GM12878 (cell line): ENCODE measurements at regions not wholly inside any gene's neighbourhood (a gene's known extent, or its start where the extent isn't known, plus 50 kb on each side); places are given as distances from the start of the nearest gene placed in this dataset.

Experiments
- ATAC-seq: fragments of 200-7000 bp; cut with Tn5 transposase; 3 replicates; pipeline ENCODE4 v1.9.1; 2020; ENCODE audit warnings: mild to moderate bottlenecking, moderate library complexity
- BruUV-seq: library from RNA; stranded (reverse); fragments of 400-500 nt; replicated peaks from 2 replicates; lab custom pipeline; 2021; lab: Mats Ljungman, UMichigan
- CTCF ChIA-PET: fragments of 300-600 bp; sonication (Branson Sonifier 250); formaldehyde crosslinking; extraction: SDS; loops from one replicate; lab custom pipeline; 2021; ENCODE audit warnings: inconsistent platforms; lab: Yijun Ruan, JAX
- POLR2A ChIA-PET: fragments of 350-600 bp; formaldehyde crosslinking; extraction: SDS; loops from one replicate; lab custom pipeline; 2021; ENCODE audit warnings: inconsistent platforms; lab: Charles Lee
- RAD21 ChIA-PET: fragments of 300-600 bp; sonication (Branson Sonifier 250); formaldehyde crosslinking; loops from one replicate; lab custom pipeline; 2023; ENCODE audit warnings: antibody characterized with exemption; ENCODE audit not compliant: unreplicated experiment; lab: Charles Lee
- SMC1A ChIA-PET: fragments of 300-600 bp; sonication (Branson Sonifier 250); formaldehyde crosslinking; loops from one replicate; lab custom pipeline; 2023; ENCODE audit not compliant: unreplicated experiment, uncharacterized antibody; lab: Charles Lee
- DNase-seq: peaks from one replicate; pipeline ENCODE4 v3.0.0-alpha.2; 2011; ENCODE audit warnings: low read depth, low spot score
- FAIRE-seq: peaks from 3 replicates; lab custom pipeline; 2011; peaks lifted over from hg19 to GRCh38; lab: Jason Lieb, UNC
- H2AFZ ChIP-seq: 2 replicates; pipeline ENCODE4 v1.6.0; 2011; ENCODE audit warnings: low read depth, low read length, control low read depth; ENCODE audit not compliant: control insufficient read depth
- H3K27ac ChIP-seq: 2 replicates; pipeline ENCODE4 v1.5.1; 2011; ENCODE audit warnings: control low read depth; ENCODE audit not compliant: control insufficient read depth, insufficient read depth
- H3K27me3 ChIP-seq, 2 experiments: replicated peaks in 1 of 2; 2 replicates each; pipeline versions ENCODE4 v1.6.0 to v1.6.1; 2011; ENCODE audit warnings: low read length in 1 of 2; ENCODE audit not compliant: control insufficient read depth in 2 of 2, insufficient read depth in 2 of 2
- H3K36me3 ChIP-seq, 2 experiments: 2 replicates each; pipeline ENCODE4 v1.5.1; 2011; ENCODE audit warnings: low read length in 1 of 2; ENCODE audit not compliant: control insufficient read depth in 2 of 2, insufficient read depth in 2 of 2
- H3K4me1 ChIP-seq: 2 replicates; pipeline ENCODE4 v1.6.1; 2011; ENCODE audit warnings: mild to moderate bottlenecking, low read length, moderate library complexity, mixed read lengths; ENCODE audit not compliant: control insufficient read depth, insufficient read depth
- H3K4me2 ChIP-seq: 2 replicates; pipeline ENCODE4 v1.6.0; 2011; ENCODE audit warnings: control low read depth; ENCODE audit not compliant: control insufficient read depth, insufficient read depth
- H3K4me3 ChIP-seq: fragments of 200-600 bp; sonication (generic); 2 replicates; pipeline ENCODE4 v1.5.1; 2016
- H3K79me2 ChIP-seq: 2 replicates; pipeline ENCODE4 v1.6.0; 2011; ENCODE audit warnings: low read length; ENCODE audit not compliant: control insufficient read depth, insufficient read depth
- H3K9ac ChIP-seq: 2 replicates; pipeline ENCODE4 v1.8.0; 2011; ENCODE audit warnings: low read length, control low read depth, mixed read lengths; ENCODE audit not compliant: control insufficient read depth, insufficient read depth
- H3K9me3 ChIP-seq: replicated peaks from 3 replicates; pipeline ENCODE4 v1.5.1; 2011; ENCODE audit warnings: mild to moderate bottlenecking, low read length; ENCODE audit not compliant: control insufficient read depth, insufficient read depth
- H4K20me1 ChIP-seq: 2 replicates; pipeline ENCODE4 v1.6.0; 2011; ENCODE audit not compliant: control insufficient read depth, insufficient read depth
- CEBPB ChIP-seq, 2 experiments: fragments of 150-350 bp in 1 of 2; IDR thresholded peaks; 2 replicates each; pipeline ENCODE4 v1.6.1; 2012 to 2014; ENCODE audit warnings: low read depth in 2 of 2, low read length in 2 of 2, borderline replicate concordance in 1 of 2, inconsistent platforms in 1 of 2
- FOS ChIP-seq: IDR thresholded peaks from 3 replicates; pipeline ENCODE4 v1.6.1; 2011; ENCODE audit warnings: borderline replicate concordance; ENCODE audit not compliant: insufficient read length; ENCODE audit errors: extremely low read depth
- GATAD2B ChIP-seq: fragments of 450-650 bp; conservative IDR thresholded peaks from 2 replicates; pipeline ENCODE4 v1.6.1; 2017; ENCODE audit warnings: low read depth, mild to moderate bottlenecking, moderate library complexity
- IKZF2 ChIP-seq, 2 experiments: fragments of 450-650 bp; IDR thresholded peaks; 2 replicates each; pipeline ENCODE4 v1.6.1; 2017; ENCODE audit warnings: mild to moderate bottlenecking in 2 of 2, moderate library complexity in 2 of 2
- JUNB ChIP-seq: IDR thresholded peaks from 2 replicates; pipeline ENCODE4 v1.6.1; 2016; ENCODE audit warnings: antibody characterized with exemption, mild to moderate bottlenecking
- JUND ChIP-seq: IDR thresholded peaks from 2 replicates; pipeline ENCODE4 v1.6.1; 2012; ENCODE audit warnings: low read depth, mild to moderate bottlenecking, low read length, improper control_type of control experiment, moderate library complexity
- KAT2A ChIP-seq: conservative IDR thresholded peaks from 2 replicates; pipeline ENCODE4 v1.6.1; 2011; ENCODE audit warnings: low read depth, low read length; ENCODE audit not compliant: control insufficient read depth
- RB1 ChIP-seq: fragments of 450-650 bp; formaldehyde crosslinking; IDR thresholded peaks from 2 replicates; pipeline ENCODE4 v1.6.1; 2017; ENCODE audit warnings: mild to moderate bottlenecking, borderline replicate concordance
- SREBF2 ChIP-seq: IDR thresholded peaks from 2 replicates; pipeline ENCODE4 v1.6.1; 2012; ENCODE audit warnings: mild to moderate bottlenecking, low read length
- SRF ChIP-seq, 2 experiments: IDR thresholded peaks; 2 replicates each; pipeline ENCODE4 v1.6.1; 2011; ENCODE audit warnings: low read depth in 2 of 2, low read length in 2 of 2, mild to moderate bottlenecking in 1 of 2, moderate library complexity in 1 of 2
- YBX1 ChIP-seq: fragments of 450-650 bp; IDR thresholded peaks from 2 replicates; pipeline ENCODE4 v1.6.1; 2016; ENCODE audit warnings: antibody characterized with exemption
- ZNF24 ChIP-seq: fragments of 450-650 bp; IDR thresholded peaks from 2 replicates; pipeline ENCODE4 v1.6.1; 2017; ENCODE audit warnings: antibody characterized with exemption, mild to moderate bottlenecking
- ZNF274 ChIP-seq: IDR thresholded peaks from one replicate; pipeline ENCODE4 v1.8.0; 2011; ENCODE audit not compliant: insufficient read length, insufficient read depth
- ZNF384 ChIP-seq: IDR thresholded peaks from 2 replicates; pipeline ENCODE4 v1.6.1; 2012; ENCODE audit warnings: low read depth, mild to moderate bottlenecking, low read length, improper control_type of control experiment, borderline replicate concordance
- ZNF622 ChIP-seq: fragments of 450-650 bp; IDR thresholded peaks from 2 replicates; pipeline ENCODE4 v1.6.1; 2017; ENCODE audit warnings: mild to moderate bottlenecking, inconsistent platforms
- WGBS: methylation state at CpG from one replicate; pipeline ENCODE4 v1.1.6; 2016; ENCODE audit warnings: low lambda C conversion rate; ENCODE audit not compliant: insufficient replicate concordance, insufficient coverage; ENCODE audit errors: missing lambda C conversion rate; 5-methylcytosine and 5-hydroxymethylcytosine counted together
- in situ Hi-C: fragments of 300-500 bp; cut with MboI; formaldehyde crosslinking; loops from 9 replicates; pipeline ENCODE4 v1.14.3; 2018; ENCODE audit warnings: mixed read lengths
- intact Hi-C: fragments of 100-400 bp; cut with micrococcal nuclease; formaldehyde crosslinking; loops from one replicate; pipeline ENCODE4 v1.14.2; 2022; ENCODE audit not compliant: unreplicated experiment

- Histone ChIP-seq H3K27me3 (no peaks in the 10 kb centered on the region), H3K79me2 (no peaks in the 10 kb centered on the region), H3K4me3 (no peak overlapping the region), H3K36me3 (no peaks in the 10 kb centered on the region), H4K20me1 (no peaks in the 10 kb centered on the region), H3K27ac (no peak overlapping the region), H3K4me2 (no peak overlapping the region), H3K9me3 (no peaks in the 10 kb centered on the region), H3K4me1 (no peaks in the 10 kb centered on the region), H2AFZ (no peak overlapping the region), H3K9ac (no peak overlapping the region)
- in situ Hi-C loops = no loop called here
- ChIA-PET CTCF (no interaction called here), POLR2A (no interaction called here), SMC1A (interaction anchor here (0.7 kb wide), 1 partner anchor 9 kb away, joined by 3 read pairs; no protein-coding TSS in a partner anchor), RAD21 (no interaction called here)
- ATAC-seq = no peak
- 34% methylated on average over 2 of the region's 2 CpGs for WGBS
- TF ChIP-seq SREBF2 (no peak), RB1 (no peak), ZNF622 (no peak), SRF (IDR thresholded peaks at IDR 0.05; ENCODE audit: low read depth in 2 of 2, low read length in 2 of 2) (no peak), FOS (no peak), CEBPB (IDR thresholded peaks at IDR 0.05; ENCODE audit: borderline replicate concordance in 1 of 2, low read depth in 2 of 2, low read length in 2 of 2) (no peak), IKZF2 (IDR thresholded peaks at IDR 0.05) (no peak), JUND (no peak), ZNF274 (no peak), ZNF384 (no peak), GATAD2B (no peak), ZNF24 (no peak), KAT2A (no peak), YBX1 (no peak), JUNB (no peak)
- DNase-seq = no peak
- intact Hi-C loops = no loop called here
- no peak for FAIRE-seq
- no TSS peak for BruUV-seq
Measured at GRCh38 chr12:78556651-78557050, 307.9 kb upstream of the SYT1 start.
